Peyer's patch (tissue), 4 donors: ENCODE measurements at regions not wholly inside any gene's neighbourhood (a gene's known extent, or its start where the extent isn't known, plus 50 kb on each side); places are given as distances from the start of the nearest gene placed in this dataset.

Experiments used
- CTCF ChIP-seq, 6 experiments: fragments of 450-650 bp in 4 of 6; fragments of 200-600 bp in 2 of 6; sonication (generic) in 1 of 6; IDR thresholded peaks; one replicate each; pipeline ENCODE4 v1.5.1; 2017 to 2019; ENCODE audit warnings: antibody characterized with exemption in 6 of 6, mild to moderate bottlenecking in 3 of 6, moderate library complexity in 1 of 6
- POLR2A ChIP-seq, 2 donors: fragments of 450-650 bp; IDR thresholded peaks; one replicate each; pipeline ENCODE4 v1.5.1; 2017; ENCODE audit warnings: antibody characterized with exemption in 2 of 2, mild to moderate bottlenecking in 2 of 2, moderate library complexity in 2 of 2

- no peak for TF ChIP-seq POLR2A (IDR thresholded peaks at IDR 0.05)
- no peak for TF ChIP-seq CTCF (IDR thresholded peaks at IDR 0.05)
These were observed 73.9 kb downstream of the LUZP4 start for GRCh38 chrX:115363372-115363771.
